ENCODE measurements at regions not wholly inside any gene's neighbourhood (a gene's known extent, or its start where the extent isn't known, plus 50 kb on each side); places are given as distances from the start of the nearest gene placed in this dataset.

- no peaks in the 10 kb centered on the region for H3K9me3 ChIP-seq (ENCODE audit: severe bottlenecking)
- H3K27me3 ChIP-seq (ENCODE audit: insufficient read depth, low read depth, severe bottlenecking) = no peaks in the 10 kb centered on the region
- no peak for TF ChIP-seq CTCF (IDR thresholded peaks at IDR 0.05; ENCODE audit: low read depth, low read length)
- H3K4me3 ChIP-seq (ENCODE audit: low read depth, low read length) = no peak overlapping the region
- no peaks in the 10 kb centered on the region for H3K36me3 ChIP-seq
- no peak overlapping the region for H3K27ac ChIP-seq
- DNase-seq = no peak
Measured at GRCh38 chr2:146465460-146465859, 1379.4 kb upstream of the ACVR2A start.

GRCh38 chr2:146461068-146461467 lies 1383.8 kb upstream of the ACVR2A start:
- Histone ChIP-seq H3K36me3 (no peaks in the 10 kb centered on the region), H3K4me3 (ENCODE audit: low read depth, low read length) (no peak overlapping the region), H3K27ac (no peak overlapping the region), H3K9me3 (ENCODE audit: severe bottlenecking) (peaks cover 4% of the 10 kb centered on the region), H3K27me3 (ENCODE audit: insufficient read depth, low read depth, severe bottlenecking) (no peaks in the 10 kb centered on the region)
- TF ChIP-seq CTCF (IDR thresholded peaks at IDR 0.05; ENCODE audit: low read depth, low read length) = no peak
- no peak for DNase-seq

GRCh38 chr2:146458585-146458984 lies 1386.2 kb upstream of the ACVR2A start:
- no peak for TF ChIP-seq CTCF (IDR thresholded peaks at IDR 0.05; ENCODE audit: low read depth, low read length)
- no peaks in the 10 kb centered on the region for H3K36me3 ChIP-seq
- DNase-seq = no peak
- peaks cover 4% of the 10 kb centered on the region for H3K9me3 ChIP-seq (ENCODE audit: severe bottlenecking)
- no peak overlapping the region for H3K4me3 ChIP-seq (ENCODE audit: low read depth, low read length)
- no peak overlapping the region for H3K27ac ChIP-seq
- H3K27me3 ChIP-seq (ENCODE audit: insufficient read depth, low read depth, severe bottlenecking) = no peaks in the 10 kb centered on the region

GRCh38 chr2:146457221-146457620 lies 1387.6 kb upstream of the ACVR2A start:
- DNase-seq = no peak

GRCh38 chr2:146455325-146455724 lies 1389.5 kb upstream of the ACVR2A start:
- H3K27me3 ChIP-seq (ENCODE audit: insufficient read depth, low read depth, severe bottlenecking) = no peaks in the 10 kb centered on the region
- H3K27ac ChIP-seq = no peak overlapping the region
- no peak for TF ChIP-seq CTCF (IDR thresholded peaks at IDR 0.05; ENCODE audit: low read depth, low read length)
- DNase-seq = no peak
- H3K4me3 ChIP-seq (ENCODE audit: low read depth, low read length) = no peak overlapping the region
- no peaks in the 10 kb centered on the region for H3K36me3 ChIP-seq
- peaks cover 4% of the 10 kb centered on the region for H3K9me3 ChIP-seq (ENCODE audit: severe bottlenecking)

More at GRCh38 chr2:146457221-146457620, 1387.6 kb upstream of the ACVR2A start:
- H3K27me3 ChIP-seq (ENCODE audit: insufficient read depth, low read depth, severe bottlenecking) = no peaks in the 10 kb centered on the region
- no peak for TF ChIP-seq CTCF (IDR thresholded peaks at IDR 0.05; ENCODE audit: low read depth, low read length)
- H3K9me3 ChIP-seq (ENCODE audit: severe bottlenecking) = peaks cover 4% of the 10 kb centered on the region
- H3K36me3 ChIP-seq = no peaks in the 10 kb centered on the region
- H3K4me3 ChIP-seq (ENCODE audit: low read depth, low read length) = no peak overlapping the region
- no peak overlapping the region for H3K27ac ChIP-seq

GRCh38 chr2:146451972-146452371 lies 1392.9 kb upstream of the ACVR2A start:
- Histone ChIP-seq H3K36me3 (no peaks in the 10 kb centered on the region), H3K4me3 (ENCODE audit: low read depth, low read length) (no peak overlapping the region), H3K27me3 (ENCODE audit: insufficient read depth, low read depth, severe bottlenecking) (no peaks in the 10 kb centered on the region), H3K9me3 (ENCODE audit: severe bottlenecking) (no peaks in the 10 kb centered on the region), H3K27ac (no peak overlapping the region)
- TF ChIP-seq CTCF (IDR thresholded peaks at IDR 0.05; ENCODE audit: low read depth, low read length) = no peak
- DNase-seq = no peak

All from WERI-Rb-1 (cell line).